ENCODE measurements at regions not wholly inside any gene's neighbourhood (a gene's known extent, or its start where the extent isn't known, plus 50 kb on each side); places are given as distances from the start of the nearest gene placed in this dataset.
"Not testable (repeated sequence)": the region's sequence is repeated elsewhere in the genome, so short reads cannot be mapped to it uniquely, and the experiment has no call there.

DNA sequence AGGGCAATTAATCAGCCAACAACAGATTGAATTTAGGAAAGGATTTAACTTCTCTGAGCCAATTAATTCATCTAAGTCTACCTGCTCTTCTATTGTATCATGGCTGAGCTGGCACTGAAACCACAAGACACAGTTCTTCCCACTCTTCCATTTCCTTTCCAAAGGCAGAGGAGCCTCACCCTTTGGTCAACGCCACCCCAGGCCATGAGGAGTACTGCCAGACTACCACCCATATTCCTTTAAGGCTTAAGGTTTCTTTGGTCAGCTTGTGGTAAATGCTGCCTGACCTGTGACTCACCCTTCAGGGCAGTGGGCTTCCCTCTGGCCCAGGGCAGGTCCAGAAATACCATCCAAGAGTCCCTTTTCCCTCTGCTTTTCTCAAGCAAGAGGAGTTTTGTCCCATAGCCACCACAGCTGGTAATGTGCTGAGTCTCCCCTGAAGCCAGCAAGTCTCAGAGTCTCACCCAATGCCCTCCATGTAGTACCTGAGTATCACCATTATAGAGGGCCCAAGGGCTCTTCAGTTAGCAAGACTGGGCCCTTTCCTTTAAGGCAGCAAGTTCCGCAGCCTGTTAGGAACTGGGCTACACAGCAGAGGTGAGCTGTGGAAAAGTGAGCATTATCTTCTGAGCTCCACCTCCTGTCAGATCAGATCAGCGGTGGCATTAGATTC is 900.5 kb upstream of the CRIM1 start:
- TF ChIP-seq, protein P1, sequence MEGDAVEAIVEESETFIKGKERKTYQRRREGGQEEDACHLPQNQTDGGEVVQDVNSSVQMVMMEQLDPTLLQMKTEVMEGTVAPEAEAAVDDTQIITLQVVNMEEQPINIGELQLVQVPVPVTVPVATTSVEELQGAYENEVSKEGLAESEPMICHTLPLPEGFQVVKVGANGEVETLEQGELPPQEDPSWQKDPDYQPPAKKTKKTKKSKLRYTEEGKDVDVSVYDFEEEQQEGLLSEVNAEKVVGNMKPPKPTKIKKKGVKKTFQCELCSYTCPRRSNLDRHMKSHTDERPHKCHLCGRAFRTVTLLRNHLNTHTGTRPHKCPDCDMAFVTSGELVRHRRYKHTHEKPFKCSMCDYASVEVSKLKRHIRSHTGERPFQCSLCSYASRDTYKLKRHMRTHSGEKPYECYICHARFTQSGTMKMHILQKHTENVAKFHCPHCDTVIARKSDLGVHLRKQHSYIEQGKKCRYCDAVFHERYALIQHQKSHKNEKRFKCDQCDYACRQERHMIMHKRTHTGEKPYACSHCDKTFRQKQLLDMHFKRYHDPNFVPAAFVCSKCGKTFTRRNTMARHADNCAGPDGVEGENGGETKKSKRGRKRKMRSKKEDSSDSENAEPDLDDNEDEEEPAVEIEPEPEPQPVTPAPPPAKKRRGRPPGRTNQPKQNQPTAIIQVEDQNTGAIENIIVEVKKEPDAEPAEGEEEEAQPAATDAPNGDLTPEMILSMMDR (IDR thresholded peaks at IDR 0.05): no peak
- no peak for FAIRE-seq

DNA sequence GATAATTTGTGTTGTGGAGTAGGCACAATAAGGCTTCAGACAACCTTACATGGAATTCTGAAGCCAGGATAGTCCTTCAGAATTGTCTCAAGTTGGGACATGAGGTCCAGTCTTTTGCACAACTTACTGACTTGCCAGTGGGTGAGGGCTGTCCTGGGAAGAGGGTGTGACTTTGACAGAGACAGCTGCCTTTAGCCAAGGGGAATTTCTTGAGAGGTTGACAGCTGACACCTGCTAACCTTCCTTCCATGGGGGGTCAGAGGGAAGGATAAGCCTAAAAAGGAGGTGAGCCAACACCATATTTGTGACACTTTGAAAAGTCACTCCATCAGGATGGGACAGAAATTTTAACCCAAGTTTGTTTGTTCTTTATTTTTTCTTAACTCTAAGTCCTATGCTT is 907.8 kb upstream of the CRIM1 start:
- H3K36me3 ChIP-seq: no peaks in the 10 kb centered on the region
- TF ChIP-seq, protein P1 (IDR thresholded peaks at IDR 0.05): no peak
- no peaks in the 10 kb centered on the region for H3K4me1 ChIP-seq
- ATAC-seq (no peak), DNase-seq (no peak), FAIRE-seq (no peak)
- peaks cover 0 to 4% (median 0%) of the 10 kb centered on the region in 4 donors for H3K9me3 ChIP-seq
- H3K27me3 ChIP-seq: no peaks in the 10 kb centered on the region
- H3K27ac ChIP-seq: no peak overlapping the region
- H3K4me3 ChIP-seq: no peak overlapping the region
- intact Hi-C loops (cut with DNase I): no loop called here

More for the DNA sequence above, 900.5 kb upstream of the CRIM1 start:
- no peaks in the 10 kb centered on the region for H3K27me3 ChIP-seq
- H3K36me3 ChIP-seq: no peaks in the 10 kb centered on the region
- peaks cover 0 to 4% (median 0%) of the 10 kb centered on the region in 4 donors for H3K9me3 ChIP-seq
- no peak for ATAC-seq
- WGBS, 2 donors: 67 to 89% methylated on average over 3 of the region's 3 CpGs
- H3K27ac ChIP-seq: no peak overlapping the region
- no peak for DNase-seq
- H3K4me1 ChIP-seq: no peaks in the 10 kb centered on the region
- intact Hi-C loops (cut with DNase I): no loop called here
- no peak overlapping the region for H3K4me3 ChIP-seq

GRCh38 chr2:35447215-35447614 is 908.4 kb upstream of the CRIM1 start:
- H3K4me1 ChIP-seq: no peaks in the 10 kb centered on the region
- H3K27ac ChIP-seq: no peak overlapping the region
- H3K27me3 ChIP-seq: no peaks in the 10 kb centered on the region
- no peak overlapping the region for H3K4me3 ChIP-seq
- TF ChIP-seq, protein P1 (IDR thresholded peaks at IDR 0.05): no peak
- ATAC-seq (peak in 2 of 4 donors; percentile 39 to 56), FAIRE-seq (no peak), DNase-seq (no peak)
- H3K36me3 ChIP-seq: no peaks in the 10 kb centered on the region
- peaks cover 0 to 4% (median 0%) of the 10 kb centered on the region in 4 donors for H3K9me3 ChIP-seq
- WGBS, 2 donors: 71 to 80% methylated on average over 5 of the region's 5 CpGs
- intact Hi-C loops (cut with DNase I): no loop called here

DNA sequence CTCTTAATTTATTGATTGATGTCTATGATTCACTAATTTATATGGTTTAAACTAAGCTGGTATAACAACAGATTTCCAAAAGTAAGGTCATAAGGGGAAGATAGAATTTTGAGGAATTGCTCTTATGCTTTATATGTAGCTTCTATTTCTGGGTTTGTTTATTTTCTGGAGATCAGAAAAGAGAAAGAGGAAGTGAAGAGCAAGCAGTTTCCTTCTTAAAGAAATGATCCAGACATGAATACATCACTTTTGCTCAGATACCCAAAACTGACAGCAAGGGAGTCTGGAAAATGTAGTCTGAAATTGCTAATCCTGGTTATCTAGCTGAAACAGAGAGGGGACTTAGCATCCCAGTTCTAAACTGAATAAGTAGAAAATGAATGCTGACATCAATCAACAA is 912.5 kb upstream of the CRIM1 start:
- no peaks in the 10 kb centered on the region for H3K9me3 ChIP-seq
- no peak overlapping the region for H3K4me3 ChIP-seq
- intact Hi-C loops (cut with DNase I): no loop called here
- no peaks in the 10 kb centered on the region for H3K36me3 ChIP-seq
- H3K27me3 ChIP-seq: no peaks in the 10 kb centered on the region
- ATAC-seq (no peak), DNase-seq (no peak), FAIRE-seq (no peak)
- H3K4me1 ChIP-seq: no peaks in the 10 kb centered on the region
- no peak overlapping the region for H3K27ac ChIP-seq
- TF ChIP-seq, protein P1 (IDR thresholded peaks at IDR 0.05): no peak

DNA sequence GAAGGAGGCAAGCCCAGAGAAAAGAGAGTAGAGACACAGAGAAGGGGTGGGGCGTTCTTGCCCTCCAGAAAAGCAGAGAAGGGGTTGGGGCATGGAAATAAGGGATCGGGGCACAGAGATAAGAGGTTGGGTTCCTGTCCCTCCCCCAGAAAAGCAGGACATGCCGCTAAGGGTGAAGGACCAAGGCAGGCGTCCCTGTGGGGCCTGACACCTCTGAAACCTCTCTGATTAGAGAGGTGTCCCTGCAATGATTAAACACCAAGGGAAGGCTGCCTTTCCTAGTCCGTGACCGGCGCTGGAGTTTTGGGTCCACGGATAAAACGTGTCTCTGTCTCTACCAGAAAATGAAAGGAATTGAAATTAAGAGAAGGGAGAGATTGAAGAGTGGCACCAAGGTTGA is 914.0 kb upstream of the CRIM1 start:
- H3K27me3 ChIP-seq; H3K4me3 ChIP-seq; H3K27ac ChIP-seq; H3K9me3 ChIP-seq; intact Hi-C loops (cut with DNase I); ATAC-seq; DNase-seq; H3K4me1 ChIP-seq; FAIRE-seq; H3K36me3 ChIP-seq: not testable (repeated sequence)
- WGBS, 2 donors: 72 to 84% methylated on average over 9 of the region's 9 CpGs

- H3K4me3 ChIP-seq; H3K9me3 ChIP-seq; FAIRE-seq; H3K4me1 ChIP-seq; H3K27me3 ChIP-seq; DNase-seq; ATAC-seq; H3K27ac ChIP-seq; intact Hi-C loops (cut with DNase I); H3K36me3 ChIP-seq: not testable (repeated sequence)
- 74 to 92% methylated on average over 17 of the region's 17 CpGs for WGBS, 2 donors
Measured at GRCh38 chr2:35440308-35440707, 915.3 kb upstream of the CRIM1 start.

GRCh38 chr2:35436893-35437292 is 918.7 kb upstream of the CRIM1 start:
- H3K9me3 ChIP-seq; DNase-seq; H3K36me3 ChIP-seq; H3K27ac ChIP-seq; ATAC-seq; H3K4me3 ChIP-seq; FAIRE-seq; H3K27me3 ChIP-seq; intact Hi-C loops (cut with DNase I); H3K4me1 ChIP-seq: not testable (repeated sequence)
- 66 to 90% methylated on average over 5 of the region's 5 CpGs for WGBS, 2 donors
